ENCODE measurements at regions not wholly inside any gene's neighbourhood (a gene's known extent, or its start where the extent isn't known, plus 50 kb on each side); places are given as distances from the start of the nearest gene placed in this dataset.

GRCh38 chr10:56255298-56255697 is 105.8 kb downstream of the ZWINT start (continued):
- TF ChIP-seq ATF3 (IDR thresholded peaks at IDR 0.05; ENCODE audit: insufficient read depth, low read depth, low read length): no peak
- no peak for TF ChIP-seq SP1 (IDR thresholded peaks at IDR 0.05; ENCODE audit: low read depth, low read length)
- no peak for TF ChIP-seq POU5F1 (IDR thresholded peaks at IDR 0.05; ENCODE audit: low read depth, low read length)
- TF ChIP-seq TBP (IDR thresholded peaks at IDR 0.05; ENCODE audit: low read depth, low read length): no peak

Measured in H1 (cell line).